ENCODE measurements at regions not wholly inside any gene's neighbourhood (a gene's known extent, or its start where the extent isn't known, plus 50 kb on each side); places are given as distances from the start of the nearest gene placed in this dataset.

DNA sequence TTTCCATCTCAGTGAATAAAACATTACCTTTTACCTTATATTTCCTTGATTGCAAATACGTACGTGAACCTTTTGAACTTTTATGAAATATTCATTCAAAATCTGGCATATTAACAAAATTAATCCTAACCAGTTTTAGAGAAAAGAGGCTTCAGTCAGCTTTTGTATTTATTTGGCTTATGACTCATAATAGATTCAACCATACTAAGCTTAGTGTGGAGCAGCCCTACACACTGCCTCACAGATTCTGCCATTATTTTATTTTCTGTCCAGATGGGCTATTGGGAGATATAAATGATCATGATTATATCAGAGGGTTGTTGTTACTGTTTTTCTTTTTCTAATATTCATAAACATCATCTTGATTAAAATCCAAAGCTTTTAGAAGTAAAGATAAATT is 325.5 kb downstream of the GPR37 start:
- TF ChIP-seq, protein P1, sequence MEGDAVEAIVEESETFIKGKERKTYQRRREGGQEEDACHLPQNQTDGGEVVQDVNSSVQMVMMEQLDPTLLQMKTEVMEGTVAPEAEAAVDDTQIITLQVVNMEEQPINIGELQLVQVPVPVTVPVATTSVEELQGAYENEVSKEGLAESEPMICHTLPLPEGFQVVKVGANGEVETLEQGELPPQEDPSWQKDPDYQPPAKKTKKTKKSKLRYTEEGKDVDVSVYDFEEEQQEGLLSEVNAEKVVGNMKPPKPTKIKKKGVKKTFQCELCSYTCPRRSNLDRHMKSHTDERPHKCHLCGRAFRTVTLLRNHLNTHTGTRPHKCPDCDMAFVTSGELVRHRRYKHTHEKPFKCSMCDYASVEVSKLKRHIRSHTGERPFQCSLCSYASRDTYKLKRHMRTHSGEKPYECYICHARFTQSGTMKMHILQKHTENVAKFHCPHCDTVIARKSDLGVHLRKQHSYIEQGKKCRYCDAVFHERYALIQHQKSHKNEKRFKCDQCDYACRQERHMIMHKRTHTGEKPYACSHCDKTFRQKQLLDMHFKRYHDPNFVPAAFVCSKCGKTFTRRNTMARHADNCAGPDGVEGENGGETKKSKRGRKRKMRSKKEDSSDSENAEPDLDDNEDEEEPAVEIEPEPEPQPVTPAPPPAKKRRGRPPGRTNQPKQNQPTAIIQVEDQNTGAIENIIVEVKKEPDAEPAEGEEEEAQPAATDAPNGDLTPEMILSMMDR (IDR thresholded peaks at IDR 0.05) = no peak
- Histone ChIP-seq H3K9ac (ENCODE audit: low read depth in 2 of 2, low read length in 2 of 2) (no peak overlapping the region), H3K9me3 (no peaks in the 10 kb centered on the region), H3K4me1 (no peaks in the 10 kb centered on the region), H3K27ac (no peak overlapping the region), H3K36me3 (no peaks in the 10 kb centered on the region), H3K27me3 (no peaks in the 10 kb centered on the region), H3K4me3 (no peak overlapping the region)
- intact Hi-C loops (cut with DNase I) = no loop called here
- DNase-seq = no peak

DNA sequence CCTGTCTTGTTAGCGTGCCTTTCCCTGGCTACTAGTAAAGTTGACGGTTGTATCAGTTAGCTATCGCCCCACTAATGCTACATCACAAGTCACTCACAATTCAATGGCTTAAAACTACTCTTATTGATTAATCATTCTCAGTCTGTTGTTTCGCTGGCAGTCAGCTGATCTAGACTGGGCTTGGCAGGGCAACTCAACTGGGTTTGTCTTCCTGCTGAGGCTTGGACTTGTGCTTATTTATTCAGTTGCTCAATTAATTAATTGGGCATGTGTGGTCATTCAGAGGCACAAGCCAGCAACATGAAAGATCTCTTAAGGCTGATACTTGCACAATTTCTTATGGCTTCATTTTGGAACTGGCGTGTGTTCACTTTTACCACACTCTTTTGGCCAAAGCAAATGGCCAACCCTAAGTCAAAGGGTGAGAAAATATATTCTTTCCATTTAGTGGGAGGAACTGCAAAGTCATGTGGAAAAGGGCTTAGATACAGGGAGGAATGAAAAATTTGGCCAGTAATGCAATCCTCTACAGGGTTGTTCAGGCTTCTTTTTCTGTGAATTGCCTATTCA is 333.5 kb downstream of the GPR37 start:
- no peak for DNase-seq
- H3K9me3 ChIP-seq = no peaks in the 10 kb centered on the region
- H3K4me1 ChIP-seq = no peaks in the 10 kb centered on the region
- H3K4me3 ChIP-seq = no peak overlapping the region
- no peaks in the 10 kb centered on the region for H3K27me3 ChIP-seq
- intact Hi-C loops (cut with DNase I) = no loop called here
- TF ChIP-seq, protein P1 (IDR thresholded peaks at IDR 0.05) = no peak
- H3K36me3 ChIP-seq = no peaks in the 10 kb centered on the region
- H3K9ac ChIP-seq (ENCODE audit: low read depth in 2 of 2, low read length in 2 of 2) = no peak overlapping the region
- H3K27ac ChIP-seq = no peak overlapping the region

DNA sequence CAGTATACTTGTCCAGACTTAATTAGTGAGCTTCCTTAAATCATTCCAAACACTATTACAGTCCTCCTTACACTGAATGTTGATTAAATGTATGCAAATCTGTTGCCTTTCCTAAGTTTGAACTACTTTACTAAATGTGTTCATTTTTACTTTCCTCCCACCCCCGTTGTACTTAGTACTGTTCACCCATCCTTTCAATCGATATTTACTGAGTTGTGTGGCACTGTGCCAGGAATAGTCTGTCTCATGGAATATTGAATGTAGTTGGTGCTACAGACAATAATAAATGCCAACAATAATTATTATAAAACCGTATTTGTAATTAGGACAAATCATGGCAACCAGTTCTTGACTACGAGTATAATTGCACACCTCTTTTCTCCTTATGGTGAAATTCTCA is 335.7 kb downstream of the GPR37 start:
- no peak for DNase-seq
- intact Hi-C loops (cut with DNase I) = no loop called here
- Histone ChIP-seq H3K27me3 (no peaks in the 10 kb centered on the region), H3K9ac (ENCODE audit: low read depth in 2 of 2, low read length in 2 of 2) (no peak overlapping the region), H3K27ac (no peak overlapping the region), H3K4me3 (no peak overlapping the region), H3K4me1 (no peaks in the 10 kb centered on the region), H3K9me3 (no peaks in the 10 kb centered on the region), H3K36me3 (no peaks in the 10 kb centered on the region)
- TF ChIP-seq, protein P1 (IDR thresholded peaks at IDR 0.05) = no peak

DNA sequence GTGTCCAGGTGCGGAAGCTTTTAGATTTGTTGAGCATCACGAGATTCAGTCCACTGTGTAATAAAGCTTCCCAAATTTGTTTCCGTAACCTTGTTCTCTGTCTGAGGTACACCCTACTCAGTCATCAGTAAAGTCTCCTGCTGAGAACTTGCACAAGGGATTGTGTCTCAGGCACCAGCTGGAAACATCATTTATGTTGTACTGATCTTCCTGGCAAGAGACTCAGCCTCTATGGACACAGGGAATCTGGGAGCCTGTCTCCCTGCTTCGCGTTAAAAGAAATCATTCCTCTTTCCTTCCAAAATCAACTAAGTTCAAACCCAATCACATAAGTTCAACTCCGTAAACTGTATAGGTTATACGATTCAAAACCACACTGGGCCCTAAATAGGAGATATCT is 336.8 kb downstream of the GPR37 start:
- TF ChIP-seq, protein P1 (IDR thresholded peaks at IDR 0.05) = no peak
- no peak overlapping the region for H3K9ac ChIP-seq (ENCODE audit: low read depth in 2 of 2, low read length in 2 of 2)
- no peaks in the 10 kb centered on the region for H3K27me3 ChIP-seq
- H3K4me1 ChIP-seq = no peaks in the 10 kb centered on the region
- H3K4me3 ChIP-seq = no peak overlapping the region
- H3K27ac ChIP-seq = no peak overlapping the region
- intact Hi-C loops (cut with DNase I) = no loop called here
- no peaks in the 10 kb centered on the region for H3K9me3 ChIP-seq
- no peak for DNase-seq
- no peaks in the 10 kb centered on the region for H3K36me3 ChIP-seq

DNA sequence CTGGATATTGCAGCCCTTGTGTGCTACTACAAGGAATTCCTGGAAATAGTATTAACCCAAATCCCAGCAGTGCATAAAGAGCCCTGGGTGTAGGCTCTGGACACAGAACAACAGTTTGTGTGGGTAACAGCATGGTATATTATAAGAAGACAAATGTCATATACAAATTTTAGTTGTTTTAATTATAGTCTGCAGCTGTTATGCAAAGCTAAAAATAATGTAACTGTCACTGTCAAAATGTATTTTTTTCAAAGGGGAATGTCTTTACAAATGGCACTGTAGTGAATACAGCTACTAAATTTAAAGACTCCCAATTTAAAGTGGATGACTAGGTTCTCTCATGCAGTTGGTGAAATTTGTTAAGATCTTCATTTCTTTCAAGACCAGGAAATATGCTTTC is 339.0 kb downstream of the GPR37 start:
- Histone ChIP-seq H3K27me3 (no peaks in the 10 kb centered on the region), H3K4me1 (no peaks in the 10 kb centered on the region), H3K27ac (no peak overlapping the region), H3K4me3 (no peak overlapping the region), H3K36me3 (no peaks in the 10 kb centered on the region), H3K9me3 (no peaks in the 10 kb centered on the region), H3K9ac (ENCODE audit: low read depth in 2 of 2, low read length in 2 of 2) (no peak overlapping the region)
- DNase-seq = no peak
- TF ChIP-seq, protein P1 (IDR thresholded peaks at IDR 0.05) = no peak
- intact Hi-C loops (cut with DNase I) = no loop called here

Data from colonic mucosa (tissue), 4 donors.